HCT116 (cell line): ENCODE measurements at regions not wholly inside any gene's neighbourhood (a gene's known extent, or its start where the extent isn't known, plus 50 kb on each side); places are given as distances from the start of the nearest gene placed in this dataset.

Source experiments
- ATAC-seq: fragments of 200-7000 bp; cut with Tn5 transposase; 2 replicates; pipeline ENCODE4 v1.9.1; 2020; ENCODE audit warnings: mild to moderate bottlenecking, moderate library complexity
- BruUV-seq: library from RNA; stranded (reverse); fragments of 400-500 nt; replicated peaks from 2 replicates; lab custom pipeline; 2021; lab: Mats Ljungman, UMichigan
- CTCF ChIA-PET: fragments of 300-600 bp; sonication (Branson Sonifier 250); formaldehyde crosslinking; loops from one replicate; lab custom pipeline; 2021; ENCODE audit warnings: antibody characterized with exemption; lab: Charles Lee
- POLR2A ChIA-PET: fragments of 300-600, 350-600 bp; sonication (Branson Sonifier 250); formaldehyde crosslinking; loops from one replicate; lab custom pipeline; 2021; ENCODE audit warnings: antibody characterized with exemption; lab: Charles Lee
- RAD21 ChIA-PET, 2 experiments: fragments of 300-600 bp; sonication (Branson Sonifier 250); formaldehyde crosslinking; loops; one replicate each; lab custom pipeline; 2023; ENCODE audit warnings: low total read pairs in 2 of 2; ENCODE audit not compliant: uncharacterized antibody in 2 of 2, unreplicated experiment in 2 of 2, low non-redundant PET in 1 of 2; lab: Charles Lee
- DNase-seq: peaks from one replicate; pipeline ENCODE4 v3.0.0-alpha.2; 2010; ENCODE audit warnings: low read depth, low spot score
- H2AFZ ChIP-seq: fragments of 200-600 bp; shearing (Covaris generic), sonication (generic); 2 replicates; pipeline ENCODE4 v1.6.1; 2017; ENCODE audit warnings: low read depth, mixed run types, mixed read lengths, antibody characterized with exemption, low read length; ENCODE audit not compliant: poor library complexity, severe bottlenecking
- H3K27ac ChIP-seq: 2 replicates; pipeline ENCODE4 v1.5.1; 2012; ENCODE audit warnings: low read depth, low read length
- H3K27me3 ChIP-seq: fragments of 200-600 bp; sonication (generic); 2 replicates; pipeline ENCODE4 v1.6.1; 2016; ENCODE audit warnings: mixed run types, low read length, mixed read lengths; ENCODE audit not compliant: insufficient read depth
- H3K36me3 ChIP-seq, 2 experiments: fragments of 200-500 bp in 1 of 2; fragments of 200-600 bp in 1 of 2; sonication (Bioruptor generic) in 1 of 2; sonication (generic) in 1 of 2; 2 replicates each; pipeline versions ENCODE4 v1.5.1 to v1.6.1; 2014 to 2016; ENCODE audit warnings: low read length in 2 of 2, inconsistent platforms in 1 of 2, mixed read lengths in 1 of 2, mixed run types in 1 of 2; ENCODE audit not compliant: insufficient read depth in 2 of 2, control insufficient read depth in 1 of 2
- H3K4me1 ChIP-seq, 2 experiments: fragments of 200-600 bp in 1 of 2; sonication (generic) in 1 of 2; 2 replicates each; pipeline versions ENCODE4 v1.5.1 to v1.6.1; 2012 to 2017; ENCODE audit warnings: low read length in 2 of 2, inconsistent platforms in 1 of 2, mild to moderate bottlenecking in 1 of 2, mixed read lengths in 1 of 2, mixed run types in 1 of 2, moderate library complexity in 1 of 2; ENCODE audit not compliant: insufficient read depth in 2 of 2, control insufficient read depth in 1 of 2
- H3K4me2 ChIP-seq: fragments of 200-600 bp; sonication (generic); 2 replicates; pipeline ENCODE4 v1.6.1; 2017; ENCODE audit warnings: mixed run types, low read length, mixed read lengths
- H3K4me3 ChIP-seq, 2 experiments: fragments of 200-600 bp in 1 of 2; sonication (generic) in 1 of 2; replicated peaks in 1 of 2; 2 replicates each; pipeline ENCODE4 v1.5.1; 2011 to 2016; ENCODE audit warnings: low read length in 2 of 2, control low read depth in 1 of 2, low read depth in 1 of 2, mild to moderate bottlenecking in 1 of 2, mixed read lengths in 1 of 2, mixed run types in 1 of 2
- H3K79me2 ChIP-seq: fragments of 200-600 bp; sonication (generic); 2 replicates; pipeline ENCODE4 v1.6.1; 2017; ENCODE audit warnings: mild to moderate bottlenecking, mixed run types, low read length, moderate library complexity, mixed read lengths; ENCODE audit not compliant: insufficient read depth
- H3K9ac ChIP-seq: fragments of 200-600 bp; sonication (generic); 2 replicates; pipeline ENCODE4 v1.6.1; 2016; ENCODE audit warnings: low read length, mixed read lengths
- H3K9me2 ChIP-seq: fragments of 200-600 bp; sonication (generic), shearing (Covaris generic); 2 replicates; pipeline ENCODE4 v1.6.1; 2017; ENCODE audit warnings: mixed run types, mild to moderate bottlenecking, moderate library complexity; ENCODE audit not compliant: insufficient read depth
- H3K9me3 ChIP-seq, 2 experiments: fragments of 200-500 bp in 1 of 2; fragments of 200-600 bp in 1 of 2; sonication (Bioruptor generic) in 1 of 2; sonication (generic) in 1 of 2; 2 replicates each; pipeline ENCODE4 v1.6.1; 2014 to 2017; ENCODE audit warnings: low read length in 2 of 2, mixed read lengths in 2 of 2, inconsistent platforms in 1 of 2, low read depth in 1 of 2, mild to moderate bottlenecking in 1 of 2, mixed run types in 1 of 2, moderate library complexity in 1 of 2; ENCODE audit not compliant: control insufficient read depth in 1 of 2, insufficient read depth in 1 of 2
- H4K20me1 ChIP-seq: fragments of 200-600 bp; sonication (generic), shearing (Covaris generic); 2 replicates; pipeline ENCODE4 v1.6.1; 2017; ENCODE audit warnings: mixed run types, mild to moderate bottlenecking, moderate library complexity; ENCODE audit not compliant: insufficient read depth
- CEBPB ChIP-seq: IDR thresholded peaks from 2 replicates; pipeline ENCODE4 v1.6.1; 2012; ENCODE audit warnings: low read depth
- ELF1 ChIP-seq: IDR thresholded peaks from 2 replicates; pipeline ENCODE4 v1.6.1; 2012; ENCODE audit warnings: low read depth, borderline replicate concordance
- EZH2 ChIP-seq: fragments of 200-600 bp; sonication (generic); IDR thresholded peaks from 2 replicates; pipeline ENCODE4 v1.6.1; 2017; ENCODE audit warnings: antibody characterized with exemption, mixed run types
- EZH2phosphoT487 ChIP-seq: fragments of 200-600 bp; IDR thresholded peaks from 2 replicates; pipeline ENCODE4 v1.6.1; 2018; ENCODE audit warnings: antibody characterized with exemption, borderline replicate concordance
- REST ChIP-seq: IDR thresholded peaks from 2 replicates; pipeline ENCODE4 v1.6.1; 2012; ENCODE audit warnings: low read depth
- SRF ChIP-seq: IDR thresholded peaks from 2 replicates; pipeline ENCODE4 v1.6.1; 2012; ENCODE audit warnings: low read depth
- ZNF274 ChIP-seq: fragments of 200-500 bp; sonication (Bioruptor generic); IDR thresholded peaks from 2 replicates; pipeline ENCODE4 v1.6.1; 2014; ENCODE audit warnings: mild to moderate bottlenecking, low read depth, low read length, inconsistent platforms
- intact Hi-C: fragments of 100-400 bp; cut with micrococcal nuclease; formaldehyde crosslinking; loops from 2 replicates; pipeline ENCODE4 v1.10.0; 2022
- TF ChIP-seq, protein P1 (sequence below): IDR thresholded peaks from 2 replicates; pipeline ENCODE4 v1.6.1; 2012
- TF ChIP-seq, protein P2 (sequence below): IDR thresholded peaks from 2 replicates; pipeline ENCODE4 v1.6.1; 2011; ENCODE audit warnings: mild to moderate bottlenecking, low read length, moderate library complexity; ENCODE audit not compliant: insufficient replicate concordance; ENCODE audit errors: extremely low read depth

DNA sequence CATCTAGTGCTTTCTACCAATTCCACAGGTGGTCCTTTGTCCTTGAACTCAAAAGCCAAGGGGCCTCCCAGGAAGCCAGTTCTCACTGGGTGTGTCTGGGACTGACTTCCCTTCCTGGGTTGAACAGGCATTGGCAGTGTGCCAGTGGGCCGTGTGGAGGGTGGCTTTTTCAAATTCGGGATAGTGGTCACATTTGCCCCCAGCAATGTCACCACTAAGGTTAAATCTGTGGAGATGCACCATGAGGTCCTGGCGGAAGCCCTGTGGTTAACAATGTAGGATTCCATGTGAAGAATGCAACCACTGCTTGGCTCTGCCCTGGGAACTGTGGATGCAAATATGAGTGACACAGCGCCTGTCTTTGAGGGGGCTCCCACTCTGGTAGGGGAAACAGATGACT is 53.2 kb upstream of the MTNR1B start:
- no peaks in the 10 kb centered on the region for H4K20me1 ChIP-seq
- no peak overlapping the region for H3K9ac ChIP-seq
- H3K9me2 ChIP-seq: no peaks in the 10 kb centered on the region
- CTCF ChIA-PET: no interaction called here
- TF ChIP-seq EZH2 (no peak), ELF1 (no peak), EZH2phosphoT487 (no peak), CEBPB (no peak), ZNF274 (no peak)
- no peak overlapping the region for H3K4me2 ChIP-seq
- RAD21 ChIA-PET: no interaction called here
- no peaks in the 10 kb centered on the region for H3K4me1 ChIP-seq
- H3K4me3 ChIP-seq: no peak overlapping the region
- no peak overlapping the region for H3K27ac ChIP-seq
- no peaks in the 10 kb centered on the region for H3K79me2 ChIP-seq
- no peak for ATAC-seq
- DNase-seq: no peak
- H3K9me3 ChIP-seq: no peaks in the 10 kb centered on the region
- POLR2A ChIA-PET: no interaction called here
- H2AFZ ChIP-seq: no peak overlapping the region
- intact Hi-C loops: no loop called here
- no peaks in the 10 kb centered on the region for H3K36me3 ChIP-seq
- H3K27me3 ChIP-seq: no peaks in the 10 kb centered on the region
- BruUV-seq: no TSS peak

- Histone ChIP-seq H3K4me1 (no peaks in the 10 kb centered on the region), H3K79me2 (no peaks in the 10 kb centered on the region), H3K9ac (no peak overlapping the region), H3K27ac (no peak overlapping the region), H3K9me2 (no peaks in the 10 kb centered on the region), H3K27me3 (no peaks in the 10 kb centered on the region), H3K36me3 (no peaks in the 10 kb centered on the region), H3K4me3 (no peak overlapping the region), H2AFZ (no peak overlapping the region), H3K4me2 (no peak overlapping the region), H3K9me3 (no peaks in the 10 kb centered on the region), H4K20me1 (no peaks in the 10 kb centered on the region)
- TF ChIP-seq, protein P1, sequence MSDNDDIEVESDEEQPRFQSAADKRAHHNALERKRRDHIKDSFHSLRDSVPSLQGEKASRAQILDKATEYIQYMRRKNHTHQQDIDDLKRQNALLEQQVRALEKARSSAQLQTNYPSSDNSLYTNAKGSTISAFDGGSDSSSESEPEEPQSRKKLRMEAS: no peak
- TF ChIP-seq, protein P2, sequence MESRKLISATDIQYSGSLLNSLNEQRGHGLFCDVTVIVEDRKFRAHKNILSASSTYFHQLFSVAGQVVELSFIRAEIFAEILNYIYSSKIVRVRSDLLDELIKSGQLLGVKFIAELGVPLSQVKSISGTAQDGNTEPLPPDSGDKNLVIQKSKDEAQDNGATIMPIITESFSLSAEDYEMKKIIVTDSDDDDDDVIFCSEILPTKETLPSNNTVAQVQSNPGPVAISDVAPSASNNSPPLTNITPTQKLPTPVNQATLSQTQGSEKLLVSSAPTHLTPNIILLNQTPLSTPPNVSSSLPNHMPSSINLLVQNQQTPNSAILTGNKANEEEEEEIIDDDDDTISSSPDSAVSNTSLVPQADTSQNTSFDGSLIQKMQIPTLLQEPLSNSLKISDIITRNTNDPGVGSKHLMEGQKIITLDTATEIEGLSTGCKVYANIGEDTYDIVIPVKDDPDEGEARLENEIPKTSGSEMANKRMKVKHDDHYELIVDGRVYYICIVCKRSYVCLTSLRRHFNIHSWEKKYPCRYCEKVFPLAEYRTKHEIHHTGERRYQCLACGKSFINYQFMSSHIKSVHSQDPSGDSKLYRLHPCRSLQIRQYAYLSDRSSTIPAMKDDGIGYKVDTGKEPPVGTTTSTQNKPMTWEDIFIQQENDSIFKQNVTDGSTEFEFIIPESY: no peak
- no peak for TF ChIP-seq SRF
- TF ChIP-seq REST: no peak
- intact Hi-C loops: no loop called here
- ChIA-PET CTCF (no interaction called here), POLR2A (no interaction called here), RAD21 (no interaction called here)
- DNase-seq (no peak), ATAC-seq (no peak)
- BruUV-seq: no TSS peak
Observed at GRCh38 chr11:92917927-92918326, 51.5 kb upstream of the MTNR1B start.
